NCI-H1694 (cell line): ENCODE measurements at regions not wholly inside any gene's neighbourhood (a gene's known extent, or its start where the extent isn't known, plus 50 kb on each side); places are given as distances from the start of the nearest gene placed in this dataset.
"Not testable (repeated sequence)": the region's sequence is repeated elsewhere in the genome, so short reads cannot be mapped to it uniquely, and the experiment has no call there.

Experiments used
- DNase-seq: peaks from one replicate; lab custom pipeline; 2025; lab: John Stamatoyannopoulos, UW

- peak; percentile 23 for DNase-seq
These were observed 100.1 kb upstream of the APCDD1 start for GRCh38 chr18:10354241-10354811.

- DNase-seq: no peak
These were observed 99.5 kb upstream of the APCDD1 start for GRCh38 chr18:10354890-10355289.

GRCh38 chr18:10356999-10357398 is 97.4 kb upstream of the APCDD1 start:
- DNase-seq: not testable (repeated sequence)

GRCh38 chr18:10361660-10362059 is 92.8 kb upstream of the APCDD1 start:
- no peak for DNase-seq

- DNase-seq: no peak
These were observed 89.4 kb upstream of the APCDD1 start for GRCh38 chr18:10365021-10365500.

GRCh38 chr18:10365901-10366300 is 88.5 kb upstream of the APCDD1 start:
- DNase-seq: no peak

- no peak for DNase-seq
These were observed 86.6 kb upstream of the APCDD1 start for GRCh38 chr18:10367836-10368235.

- no peak for DNase-seq
These were observed 85.7 kb upstream of the APCDD1 start for GRCh38 chr18:10368456-10369453.

GRCh38 chr18:10370716-10371115 is 83.7 kb upstream of the APCDD1 start:
- no peak for DNase-seq

GRCh38 chr18:10371165-10371564 is 83.3 kb upstream of the APCDD1 start:
- DNase-seq: no peak

- no peak for DNase-seq
These were observed 80.2 kb upstream of the APCDD1 start for GRCh38 chr18:10374195-10374594.

- no peak for DNase-seq
These were observed 79.7 kb upstream of the APCDD1 start for GRCh38 chr18:10374636-10375293.

GRCh38 chr18:10376731-10377130 is 77.7 kb upstream of the APCDD1 start:
- DNase-seq: no peak

GRCh38 chr18:10377956-10378355 is 76.5 kb upstream of the APCDD1 start:
- no peak for DNase-seq

- no peak for DNase-seq
These were observed 75.6 kb upstream of the APCDD1 start for GRCh38 chr18:10378688-10379420.

- no peak for DNase-seq
These were observed 74.9 kb upstream of the APCDD1 start for GRCh38 chr18:10379522-10379921.

GRCh38 chr18:10381516-10381915 is 72.9 kb upstream of the APCDD1 start:
- DNase-seq: no peak

- DNase-seq: no peak
These were observed 72.5 kb upstream of the APCDD1 start for GRCh38 chr18:10381951-10382350.

- DNase-seq: no peak
These were observed 68.4 kb upstream of the APCDD1 start for GRCh38 chr18:10386049-10386448.

GRCh38 chr18:10386956-10387355 is 67.5 kb upstream of the APCDD1 start:
- DNase-seq: no peak

- no peak for DNase-seq
These were observed 67.0 kb upstream of the APCDD1 start for GRCh38 chr18:10387399-10387798.

GRCh38 chr18:10388373-10388772 is 66.1 kb upstream of the APCDD1 start:
- no peak for DNase-seq
